Panc1 (cell line): ENCODE measurements at regions not wholly inside any gene's neighbourhood (a gene's known extent, or its start where the extent isn't known, plus 50 kb on each side); places are given as distances from the start of the nearest gene placed in this dataset.

Experiments
- CTCF ChIP-seq: fragments of 450-650 bp; IDR thresholded peaks from 2 replicates; pipeline ENCODE4 v1.5.1; 2017; ENCODE audit warnings: mild to moderate bottlenecking
- REST ChIP-seq, 2 experiments: IDR thresholded peaks; 2 replicates each; pipeline ENCODE4 v1.6.1; 2011 to 2012; ENCODE audit warnings: low read depth in 2 of 2, control low read depth in 1 of 2, low read length in 1 of 2, mild to moderate bottlenecking in 1 of 2, moderate library complexity in 1 of 2; ENCODE audit not compliant: insufficient read depth in 1 of 2

- TF ChIP-seq REST (IDR thresholded peaks at IDR 0.05; ENCODE audit: insufficient read depth in 1 of 2, low read depth in 2 of 2, low read length in 1 of 2) (no peak), CTCF (no peak)
Measured at GRCh38 chr6:6764764-6765434, 176.4 kb downstream of the LY86 start.
